Activated CD4-positive, alpha-beta memory T cell treated with anti-CD3 and anti-CD28 coated beads for 36 hours (primary cell): ENCODE measurements at regions not wholly inside any gene's neighbourhood (a gene's known extent, or its start where the extent isn't known, plus 50 kb on each side); places are given as distances from the start of the nearest gene placed in this dataset.
A peak's percentile ranks its signal among the peaks of the same experiment; 100 is the strongest.

Experiments
- CTCF ChIA-PET: fragments of 350-600 bp; sonication (Branson Sonifier 250); formaldehyde crosslinking; loops from one replicate; lab custom pipeline; 2021; ENCODE audit warnings: antibody characterized with exemption, inconsistent platforms; lab: Charles Lee
- POLR2A ChIA-PET: fragments of 350-600 bp; sonication (Branson Sonifier 250); formaldehyde crosslinking; loops from one replicate; lab custom pipeline; 2021; ENCODE audit warnings: antibody characterized with exemption; lab: Charles Lee
- DNase-seq: peaks from one replicate; pipeline ENCODE4 v3.0.0-alpha.2; 2020
- H3K27ac Mint-ChIP-seq: one replicate; pipeline ENCODE4 v1.8.0; 2021; ENCODE audit warnings: mixed read lengths
- H3K27me3 Mint-ChIP-seq: one replicate; pipeline ENCODE4 v1.8.0; 2021; ENCODE audit warnings: mixed read lengths
- H3K36me3 Mint-ChIP-seq: one replicate; pipeline ENCODE4 v1.8.0; 2021; ENCODE audit warnings: mixed read lengths
- H3K4me1 Mint-ChIP-seq: one replicate; pipeline ENCODE4 v1.8.0; 2021; ENCODE audit warnings: low read depth, mixed read lengths
- H3K4me3 Mint-ChIP-seq: one replicate; pipeline ENCODE4 v1.8.0; 2021; ENCODE audit warnings: mild to moderate bottlenecking, mixed read lengths
- H3K9me3 Mint-ChIP-seq: one replicate; pipeline ENCODE4 v1.8.0; 2021; ENCODE audit warnings: mixed read lengths
- intact Hi-C: fragments of 100-400 bp; cut with micrococcal nuclease; formaldehyde crosslinking; loops from one replicate; pipeline ENCODE4 v1.15.1; 2023

DNA sequence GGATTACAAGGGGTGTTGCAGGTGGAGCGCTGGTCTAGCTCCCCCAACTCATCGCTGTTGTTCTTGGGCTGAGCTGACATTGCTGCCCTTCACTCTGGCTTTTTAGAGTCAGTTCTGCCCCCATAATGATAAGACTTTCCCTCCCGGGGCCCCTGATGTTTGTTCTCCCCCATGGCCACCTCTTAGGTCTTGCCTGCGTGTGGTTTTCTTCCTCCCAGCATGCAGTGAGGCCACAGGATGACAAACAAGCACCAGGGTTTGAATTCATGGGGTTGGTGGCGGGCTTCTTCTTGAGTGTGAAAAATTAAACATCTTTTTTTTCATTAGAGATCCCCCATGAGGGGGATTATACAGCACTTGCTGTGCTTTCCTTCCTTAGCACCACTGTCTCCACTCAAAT lies 74.1 kb downstream of the CTAGE1 start:
- H3K9me3 Mint-ChIP-seq: no peaks in the 10 kb centered on the region
- POLR2A ChIA-PET: no interaction called here
- H3K4me1 Mint-ChIP-seq: peaks cover 27% of the 10 kb centered on the region
- peaks cover 9% of the 10 kb centered on the region for H3K27me3 Mint-ChIP-seq
- no peaks in the 10 kb centered on the region for H3K36me3 Mint-ChIP-seq
- H3K27ac Mint-ChIP-seq: no peak overlapping the region
- intact Hi-C loops: loop anchor here (2.0 kb wide), 1 partner anchor 61 kb away; no protein-coding TSS in a partner anchor
- H3K4me3 Mint-ChIP-seq: no peak overlapping the region
- no peak for DNase-seq
- CTCF ChIA-PET: no interaction called here

DNA sequence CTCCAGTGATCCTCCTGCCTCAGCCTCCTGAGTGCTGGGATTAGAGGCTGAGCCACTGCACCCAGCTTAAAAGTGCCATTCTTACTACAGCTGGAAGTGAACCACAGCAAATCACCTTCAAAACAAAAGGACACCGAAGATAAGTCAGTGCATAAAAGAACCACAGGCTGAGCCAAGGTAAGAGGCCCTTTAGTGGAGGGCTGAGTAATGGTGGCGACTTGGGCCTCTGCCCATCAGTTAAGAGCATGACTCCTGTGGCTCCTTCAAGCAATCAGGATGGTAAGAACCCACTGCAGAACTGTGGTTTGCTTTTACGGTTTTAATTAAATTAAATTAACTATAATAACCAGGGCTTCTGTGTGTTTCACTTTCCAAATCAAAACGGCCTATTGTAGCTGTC lies 75.1 kb downstream of the CTAGE1 start:
- DNase-seq: peak; percentile 53
- H3K4me3 Mint-ChIP-seq: no peak overlapping the region
- ChIA-PET POLR2A (no interaction called here), CTCF (no interaction called here)
- peaks cover 5% of the 10 kb centered on the region for H3K27me3 Mint-ChIP-seq
- no peaks in the 10 kb centered on the region for H3K36me3 Mint-ChIP-seq
- peaks cover 33% of the 10 kb centered on the region for H3K4me1 Mint-ChIP-seq
- H3K27ac Mint-ChIP-seq: no peak overlapping the region
- intact Hi-C loops: no loop called here
- no peaks in the 10 kb centered on the region for H3K9me3 Mint-ChIP-seq

DNA sequence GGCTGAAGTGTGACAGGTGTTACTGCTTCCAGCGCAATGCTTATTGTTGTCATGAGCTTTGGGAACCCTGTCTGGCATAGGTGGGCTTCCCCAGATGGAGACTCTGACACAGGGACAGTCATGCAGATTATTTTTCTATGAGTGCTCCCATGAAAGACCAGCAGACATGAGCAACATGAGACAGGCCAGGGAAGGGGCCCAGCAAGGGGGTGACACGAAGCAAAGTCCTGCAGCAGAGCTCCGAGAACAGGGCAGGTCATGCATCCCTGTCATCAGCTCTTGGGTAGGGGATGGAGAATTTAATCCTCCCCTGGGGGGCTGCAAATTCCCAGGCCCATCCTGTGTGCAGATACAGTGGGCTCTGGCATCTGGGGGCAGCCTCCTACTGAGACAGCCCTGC lies 77.4 kb downstream of the CTAGE1 start:
- no peak for DNase-seq
- Mint-ChIP-seq H3K4me1 (peaks cover 17% of the 10 kb centered on the region), H3K27ac (no peak overlapping the region), H3K27me3 (no peaks in the 10 kb centered on the region), H3K36me3 (no peaks in the 10 kb centered on the region), H3K4me3 (no peak overlapping the region), H3K9me3 (no peaks in the 10 kb centered on the region)
- CTCF ChIA-PET: no interaction called here
- intact Hi-C loops: no loop called here
- POLR2A ChIA-PET: no interaction called here

DNA sequence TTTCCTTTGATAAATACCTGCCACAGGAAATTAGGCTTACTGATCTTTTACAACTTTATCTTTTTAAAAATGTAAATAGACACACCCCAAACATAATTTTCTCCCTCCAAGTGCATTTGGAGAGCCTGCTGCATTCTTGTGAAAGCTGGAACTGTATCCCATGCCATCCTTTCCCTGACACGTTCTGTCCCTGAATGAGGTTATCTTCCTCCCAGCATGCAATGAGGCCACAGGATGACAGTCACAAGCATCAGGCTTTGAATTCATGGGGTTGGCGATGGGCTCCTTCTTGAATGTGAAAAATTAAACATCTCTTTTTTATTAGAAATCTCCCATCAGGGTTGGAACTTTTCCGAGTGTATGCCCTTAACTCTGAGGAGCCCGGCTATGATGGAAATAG lies 77.8 kb downstream of the CTAGE1 start:
- ChIA-PET POLR2A (no interaction called here), CTCF (no interaction called here)
- Mint-ChIP-seq H3K4me3 (no peak overlapping the region), H3K36me3 (no peaks in the 10 kb centered on the region), H3K4me1 (peaks cover 19% of the 10 kb centered on the region), H3K9me3 (no peaks in the 10 kb centered on the region), H3K27ac (no peak overlapping the region), H3K27me3 (no peaks in the 10 kb centered on the region)
- DNase-seq: no peak
- intact Hi-C loops: no loop called here

- Mint-ChIP-seq H3K9me3 (no peaks in the 10 kb centered on the region), H3K27ac (no peak overlapping the region), H3K4me3 (no peak overlapping the region), H3K36me3 (no peaks in the 10 kb centered on the region), H3K4me1 (peaks cover 19% of the 10 kb centered on the region), H3K27me3 (no peaks in the 10 kb centered on the region)
- intact Hi-C loops: no loop called here
- DNase-seq: no peak
- CTCF ChIA-PET: no interaction called here
- POLR2A ChIA-PET: no interaction called here
These were observed 79.9 kb downstream of the CTAGE1 start for GRCh38 chr18:22337833-22338232.

DNA sequence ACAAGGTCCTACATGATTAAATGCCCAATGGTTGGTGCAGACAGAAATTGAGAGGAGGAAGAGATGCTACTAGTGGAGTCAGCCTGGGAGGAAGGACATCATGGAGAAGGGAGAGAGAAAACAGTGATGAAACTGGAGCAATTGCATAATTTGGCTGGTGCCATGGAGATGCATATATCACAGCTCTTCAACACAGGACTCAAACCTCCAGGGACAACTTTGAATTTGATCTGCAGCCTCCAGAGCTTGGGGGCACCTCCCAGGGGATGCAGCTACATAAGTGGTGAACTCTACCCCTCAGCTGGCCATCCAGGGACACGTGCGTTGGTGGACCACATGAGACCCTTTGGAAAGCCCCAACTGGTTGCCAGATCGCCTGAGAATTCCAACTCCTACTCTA lies 80.4 kb downstream of the CTAGE1 start:
- Mint-ChIP-seq H3K36me3 (no peaks in the 10 kb centered on the region), H3K27me3 (no peaks in the 10 kb centered on the region), H3K9me3 (no peaks in the 10 kb centered on the region), H3K27ac (no peak overlapping the region), H3K4me1 (peaks cover 17% of the 10 kb centered on the region), H3K4me3 (no peak overlapping the region)
- DNase-seq: no peak
- intact Hi-C loops: no loop called here
- POLR2A ChIA-PET: no interaction called here
- CTCF ChIA-PET: no interaction called here

DNA sequence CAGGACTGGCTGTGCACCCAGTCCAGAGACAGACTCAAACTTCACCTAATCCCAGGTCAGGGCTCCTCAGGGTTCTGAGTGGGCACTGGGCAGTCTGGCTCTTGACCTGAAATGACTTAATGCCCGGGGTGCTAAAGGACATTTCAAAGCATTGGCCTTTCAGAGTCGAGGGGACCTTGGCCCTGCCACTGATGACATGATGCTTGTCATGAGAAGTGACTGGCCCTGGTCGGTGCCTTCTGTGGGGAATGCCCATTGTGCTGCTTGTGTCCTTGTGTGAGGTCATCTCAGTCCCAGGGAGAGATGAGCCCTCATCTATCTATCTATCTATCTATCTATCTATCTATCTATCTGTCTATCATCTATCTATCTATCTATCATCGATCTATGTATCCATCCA lies 81.3 kb downstream of the CTAGE1 start:
- CTCF ChIA-PET: no interaction called here
- POLR2A ChIA-PET: no interaction called here
- Mint-ChIP-seq H3K27me3 (no peaks in the 10 kb centered on the region), H3K4me3 (no peak overlapping the region), H3K27ac (no peak overlapping the region), H3K9me3 (no peaks in the 10 kb centered on the region), H3K4me1 (peaks cover 14% of the 10 kb centered on the region), H3K36me3 (no peaks in the 10 kb centered on the region)
- no peak for DNase-seq
- intact Hi-C loops: no loop called here

- Mint-ChIP-seq H3K9me3 (no peaks in the 10 kb centered on the region), H3K4me1 (peaks cover 12% of the 10 kb centered on the region), H3K27me3 (no peaks in the 10 kb centered on the region), H3K27ac (no peak overlapping the region), H3K4me3 (no peak overlapping the region), H3K36me3 (no peaks in the 10 kb centered on the region)
- intact Hi-C loops: no loop called here
- no peak for DNase-seq
- POLR2A ChIA-PET: no interaction called here
- CTCF ChIA-PET: no interaction called here
These were observed 82.0 kb downstream of the CTAGE1 start for GRCh38 chr18:22335731-22336198.

GRCh38 chr18:22334567-22334966 lies 83.1 kb downstream of the CTAGE1 start:
- H3K4me1 Mint-ChIP-seq: peaks cover 12% of the 10 kb centered on the region
- no peaks in the 10 kb centered on the region for H3K27me3 Mint-ChIP-seq
- H3K36me3 Mint-ChIP-seq: no peaks in the 10 kb centered on the region
- intact Hi-C loops: loop anchor here (5.0 kb wide), 1 partner anchor 37 kb away; no protein-coding TSS in a partner anchor
- H3K27ac Mint-ChIP-seq: no peak overlapping the region
- ChIA-PET CTCF (no interaction called here), POLR2A (no interaction called here)
- DNase-seq: no peak
- no peaks in the 10 kb centered on the region for H3K9me3 Mint-ChIP-seq
- no peak overlapping the region for H3K4me3 Mint-ChIP-seq

DNA sequence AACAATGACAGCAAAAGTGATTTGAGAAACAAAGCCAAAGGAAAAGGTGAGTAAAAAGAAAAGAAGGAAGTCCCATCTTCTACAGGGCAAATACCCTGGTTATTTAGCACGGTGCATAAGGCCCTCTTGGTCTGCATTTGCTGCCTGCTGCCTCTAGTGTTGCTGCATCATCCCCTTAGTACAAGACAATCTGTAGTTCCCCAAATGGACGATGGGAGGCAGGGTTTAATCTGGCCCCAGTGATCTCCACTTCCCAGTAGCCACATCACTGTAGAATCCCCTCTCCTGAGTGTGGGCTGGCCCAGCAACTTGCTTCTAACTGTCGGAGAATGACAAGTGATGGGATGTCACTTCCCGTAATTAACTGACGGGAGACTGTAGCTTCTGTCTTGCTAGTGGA lies 85.1 kb downstream of the CTAGE1 start:
- ChIA-PET POLR2A (no interaction called here), CTCF (no interaction called here)
- no peak for DNase-seq
- no peak overlapping the region for H3K27ac Mint-ChIP-seq
- intact Hi-C loops: loop anchor here (5.0 kb wide), 1 partner anchor 35 kb away; no protein-coding TSS in a partner anchor
- H3K4me3 Mint-ChIP-seq: no peak overlapping the region
- no peaks in the 10 kb centered on the region for H3K27me3 Mint-ChIP-seq
- H3K9me3 Mint-ChIP-seq: no peaks in the 10 kb centered on the region
- H3K4me1 Mint-ChIP-seq: peaks cover 5% of the 10 kb centered on the region
- no peaks in the 10 kb centered on the region for H3K36me3 Mint-ChIP-seq

DNA sequence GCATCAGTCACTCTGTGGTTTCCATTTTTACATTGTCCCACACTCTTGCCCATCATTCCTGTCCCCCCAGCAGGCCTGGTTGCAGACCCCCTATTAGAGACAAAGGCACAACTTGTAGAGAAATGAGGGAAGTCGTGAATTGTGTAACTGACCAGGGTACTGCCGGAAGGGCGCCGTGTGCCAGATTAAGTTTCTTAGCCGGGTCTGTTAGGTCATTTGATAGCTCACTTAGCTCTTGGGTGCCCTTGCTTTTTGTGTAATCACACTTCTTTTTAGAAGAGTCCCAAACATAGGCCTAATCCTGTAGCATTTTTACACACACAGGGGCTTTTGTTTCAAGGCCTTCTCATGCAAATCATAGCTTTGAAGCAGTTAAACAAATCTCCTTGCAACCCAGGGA lies 87.2 kb downstream of the CTAGE1 start:
- POLR2A ChIA-PET: no interaction called here
- Mint-ChIP-seq H3K4me3 (no peak overlapping the region), H3K27ac (no peak overlapping the region), H3K4me1 (peaks cover 3% of the 10 kb centered on the region), H3K27me3 (no peaks in the 10 kb centered on the region), H3K36me3 (no peaks in the 10 kb centered on the region), H3K9me3 (no peaks in the 10 kb centered on the region)
- CTCF ChIA-PET: no interaction called here
- intact Hi-C loops: loop anchor here (5.0 kb wide), 1 partner anchor 33 kb away; no protein-coding TSS in a partner anchor
- no peak for DNase-seq

GRCh38 chr18:22325396-22325795 lies 92.3 kb downstream of the CTAGE1 start:
- H3K36me3 Mint-ChIP-seq: no peaks in the 10 kb centered on the region
- H3K27me3 Mint-ChIP-seq: no peaks in the 10 kb centered on the region
- no peak overlapping the region for H3K4me3 Mint-ChIP-seq
- H3K9me3 Mint-ChIP-seq: no peaks in the 10 kb centered on the region
- no peaks in the 10 kb centered on the region for H3K4me1 Mint-ChIP-seq
- no peak overlapping the region for H3K27ac Mint-ChIP-seq
- intact Hi-C loops: no loop called here
- POLR2A ChIA-PET: no interaction called here
- DNase-seq: no peak
- CTCF ChIA-PET: no interaction called here

GRCh38 chr18:22324191-22325131 lies 93.3 kb downstream of the CTAGE1 start:
- Mint-ChIP-seq H3K27ac (no peak overlapping the region), H3K36me3 (no peaks in the 10 kb centered on the region), H3K9me3 (no peaks in the 10 kb centered on the region), H3K27me3 (no peaks in the 10 kb centered on the region), H3K4me1 (no peaks in the 10 kb centered on the region), H3K4me3 (peak overlapping the region; percentile 2)
- ChIA-PET POLR2A (no interaction called here), CTCF (no interaction called here)
- intact Hi-C loops: no loop called here
- DNase-seq: no peak
